ENCODE measurements at regions not wholly inside any gene's neighbourhood (a gene's known extent, or its start where the extent isn't known, plus 50 kb on each side); places are given as distances from the start of the nearest gene placed in this dataset.

GRCh38 chr14:55819610-55820304 lies 239.8 kb downstream of the KTN1 start:
- Mint-ChIP-seq H3K27me3 (ENCODE audit: insufficient read depth) (no peaks in the 10 kb centered on the region), H3K9me3 (peaks cover 14% of the 10 kb centered on the region), H3K4me3 (no peak overlapping the region), H3K4me1 (no peaks in the 10 kb centered on the region), H3K27ac (no peak overlapping the region), H3K36me3 (ENCODE audit: low read depth) (no peaks in the 10 kb centered on the region)
- Histone ChIP-seq H3K36me3 (ENCODE audit: control insufficient read depth, insufficient read depth, low read length) (no peaks in the 10 kb centered on the region), H3K9ac (ENCODE audit: extremely low read depth, low read length, poor library complexity, severe bottlenecking) (no peak overlapping the region), H3K4me3 (ENCODE audit: low read length) (no peak overlapping the region), H3K9me3 (ENCODE audit: control insufficient read depth, low read length) (peaks cover 13% of the 10 kb centered on the region), H3K4me1 (ENCODE audit: control insufficient read depth, insufficient read depth, low read length) (no peaks in the 10 kb centered on the region), H3K27ac (ENCODE audit: low read depth, low read length) (no peak overlapping the region), H3K27me3 (ENCODE audit: control insufficient read depth, insufficient read depth, low read length, poor library complexity, severe bottlenecking) (no peaks in the 10 kb centered on the region)
- WGBS, 2 experiments (ENCODE audit: insufficient coverage in 1 of 2, insufficient read length in 1 of 2), result 97% methylated on average over 8 of the region's 8 CpGs; no CpG with 5 or more reads in 1 of the 2 experiments
- DNase-seq, result no peak
- TF ChIP-seq CTCF (conservative IDR thresholded peaks at IDR 0.05), result no peak

GRCh38 chr14:55822906-55823305 lies 242.9 kb downstream of the KTN1 start:
- WGBS, 2 experiments (ENCODE audit: insufficient coverage in 1 of 2, insufficient read length in 1 of 2), result 90 to 100% methylated on average over 1 to 2 of the region's 2 CpGs
- Histone ChIP-seq H3K9ac (ENCODE audit: extremely low read depth, low read length, poor library complexity, severe bottlenecking) (no peak overlapping the region), H3K9me3 (ENCODE audit: control insufficient read depth, low read length) (peaks cover 13% of the 10 kb centered on the region), H3K36me3 (ENCODE audit: control insufficient read depth, insufficient read depth, low read length) (no peaks in the 10 kb centered on the region), H3K4me1 (ENCODE audit: control insufficient read depth, insufficient read depth, low read length) (no peaks in the 10 kb centered on the region), H3K27me3 (ENCODE audit: control insufficient read depth, insufficient read depth, low read length, poor library complexity, severe bottlenecking) (no peaks in the 10 kb centered on the region), H3K4me3 (ENCODE audit: low read length) (no peak overlapping the region), H3K27ac (ENCODE audit: low read depth, low read length) (no peak overlapping the region)
- H3K4me3 Mint-ChIP-seq, result no peak overlapping the region
- H3K27ac Mint-ChIP-seq, result no peak overlapping the region
- H3K27me3 Mint-ChIP-seq (ENCODE audit: insufficient read depth), result no peaks in the 10 kb centered on the region
- H3K4me1 Mint-ChIP-seq, result no peaks in the 10 kb centered on the region
- no peak for TF ChIP-seq CTCF (conservative IDR thresholded peaks at IDR 0.05)
- peaks cover 14% of the 10 kb centered on the region for H3K9me3 Mint-ChIP-seq
- no peak for DNase-seq
- H3K36me3 Mint-ChIP-seq (ENCODE audit: low read depth), result no peaks in the 10 kb centered on the region

- H3K9me3 ChIP-seq (ENCODE audit: control insufficient read depth, low read length), result no peaks in the 10 kb centered on the region
- no peak for TF ChIP-seq CTCF (conservative IDR thresholded peaks at IDR 0.05)
- H3K27me3 Mint-ChIP-seq (ENCODE audit: insufficient read depth), result no peaks in the 10 kb centered on the region
- no peak overlapping the region for H3K9ac ChIP-seq (ENCODE audit: extremely low read depth, low read length, poor library complexity, severe bottlenecking)
- no peaks in the 10 kb centered on the region for H3K36me3 ChIP-seq (ENCODE audit: control insufficient read depth, insufficient read depth, low read length)
- no peaks in the 10 kb centered on the region for H3K4me1 Mint-ChIP-seq
- H3K27ac Mint-ChIP-seq, result no peak overlapping the region
- no peaks in the 10 kb centered on the region for H3K9me3 Mint-ChIP-seq
- no peaks in the 10 kb centered on the region for H3K36me3 Mint-ChIP-seq (ENCODE audit: low read depth)
- 78 to 84% methylated on average over 2 of the region's 3 CpGs for WGBS, 2 experiments (ENCODE audit: insufficient coverage in 1 of 2, insufficient read length in 1 of 2)
- no peak overlapping the region for H3K4me3 ChIP-seq (ENCODE audit: low read length)
- no peaks in the 10 kb centered on the region for H3K4me1 ChIP-seq (ENCODE audit: control insufficient read depth, insufficient read depth, low read length)
- no peak overlapping the region for H3K27ac ChIP-seq (ENCODE audit: low read depth, low read length)
- H3K27me3 ChIP-seq (ENCODE audit: control insufficient read depth, insufficient read depth, low read length, poor library complexity, severe bottlenecking), result no peaks in the 10 kb centered on the region
- DNase-seq, result no peak
- H3K4me3 Mint-ChIP-seq, result no peak overlapping the region
Measured at GRCh38 chr14:55832122-55832911, 252.3 kb downstream of the KTN1 start.
